ENCODE measurements at regions not wholly inside any gene's neighbourhood (a gene's known extent, or its start where the extent isn't known, plus 50 kb on each side); places are given as distances from the start of the nearest gene placed in this dataset.
"Not testable (repeated sequence)": the region's sequence is repeated elsewhere in the genome, so short reads cannot be mapped to it uniquely, and the experiment has no call there.

DNA sequence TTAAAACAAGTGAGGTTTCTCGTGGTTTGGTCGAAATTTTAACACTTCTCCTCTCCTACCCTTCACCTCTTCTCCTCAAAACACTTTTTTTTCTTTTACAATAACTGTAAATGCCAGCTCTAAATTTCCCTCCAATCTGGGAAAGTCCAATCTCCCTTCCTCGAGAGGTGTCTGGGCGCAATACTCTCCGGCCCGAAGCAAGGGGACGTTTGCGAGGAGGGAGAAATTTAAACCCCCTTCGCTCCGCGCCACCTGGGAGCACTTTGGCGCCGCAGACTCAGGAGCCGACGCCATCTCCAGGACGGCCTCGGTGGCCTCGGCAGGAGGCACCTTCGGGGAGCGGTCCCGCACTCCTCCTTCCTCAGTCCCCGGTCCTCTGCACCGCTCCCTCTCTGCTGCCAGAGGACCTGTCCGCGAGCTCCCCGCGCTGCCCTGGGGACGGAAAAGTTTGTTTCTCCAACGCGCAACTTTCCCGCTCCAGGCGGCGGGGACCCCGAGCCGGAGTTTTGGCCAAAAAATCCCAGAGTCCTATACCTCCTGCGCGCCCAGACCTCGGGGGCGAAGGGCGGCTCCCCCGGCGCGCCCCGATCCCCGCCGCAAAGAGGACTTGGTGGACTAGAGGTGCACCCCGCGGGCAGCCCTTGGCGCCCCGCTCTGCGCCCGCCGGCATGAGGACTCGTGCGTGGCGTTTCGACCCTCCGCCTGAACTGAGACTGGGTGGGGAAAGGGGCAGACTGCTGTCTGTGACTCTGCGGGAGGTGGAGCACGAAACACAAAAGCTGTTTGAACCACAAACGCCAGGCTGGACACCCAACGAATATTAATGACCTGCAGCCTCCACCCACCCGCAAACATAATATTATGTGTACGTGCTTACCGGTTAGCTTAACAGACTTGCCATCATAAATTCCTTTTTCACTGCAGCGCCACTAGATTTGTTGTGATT is 95.2 kb upstream of the HMGA2 start:
- peak; percentile 21 for DNase-seq (ENCODE audit: low read depth)

DNA sequence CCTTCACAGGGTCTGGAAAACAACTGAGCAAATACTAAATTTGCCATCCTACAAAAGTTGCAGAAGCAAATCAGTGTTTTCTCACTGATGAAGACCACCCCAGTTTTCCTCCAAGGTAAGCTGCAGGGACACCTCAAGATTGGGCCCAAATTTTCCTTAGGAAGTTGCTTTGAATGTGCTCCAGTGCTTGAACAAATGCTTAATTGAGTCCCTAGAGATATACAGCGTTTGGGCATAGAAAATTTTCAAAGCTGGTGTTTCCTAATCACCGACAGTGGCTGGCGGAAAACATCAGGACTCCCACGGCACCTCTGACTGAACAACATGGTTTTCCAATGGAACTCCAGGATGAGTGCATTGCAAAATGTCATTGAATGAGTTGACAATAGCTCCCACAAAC is 92.5 kb upstream of the HMGA2 start:
- no peak for DNase-seq (ENCODE audit: low read depth)

DNA sequence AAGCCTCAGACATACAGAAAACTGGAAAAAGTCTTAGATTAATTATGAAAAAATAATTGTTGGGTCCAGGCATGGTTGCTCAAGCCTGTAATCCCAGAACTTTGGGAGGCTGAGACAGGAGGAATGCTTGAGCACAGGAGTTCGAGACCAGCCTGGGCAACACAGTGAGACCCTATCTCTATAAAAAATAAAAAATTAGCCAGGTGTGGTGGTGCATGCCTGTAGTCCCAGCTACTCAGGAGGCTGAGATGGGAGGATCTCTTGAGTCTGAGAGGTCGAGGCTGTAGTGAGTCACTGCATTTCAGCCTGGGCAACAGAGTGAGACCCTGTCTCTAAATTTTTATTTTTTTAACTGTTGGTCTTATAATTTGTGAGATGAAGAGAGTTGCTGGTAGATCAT is 90.6 kb upstream of the HMGA2 start:
- DNase-seq (ENCODE audit: low read depth) = not testable (repeated sequence)

DNA sequence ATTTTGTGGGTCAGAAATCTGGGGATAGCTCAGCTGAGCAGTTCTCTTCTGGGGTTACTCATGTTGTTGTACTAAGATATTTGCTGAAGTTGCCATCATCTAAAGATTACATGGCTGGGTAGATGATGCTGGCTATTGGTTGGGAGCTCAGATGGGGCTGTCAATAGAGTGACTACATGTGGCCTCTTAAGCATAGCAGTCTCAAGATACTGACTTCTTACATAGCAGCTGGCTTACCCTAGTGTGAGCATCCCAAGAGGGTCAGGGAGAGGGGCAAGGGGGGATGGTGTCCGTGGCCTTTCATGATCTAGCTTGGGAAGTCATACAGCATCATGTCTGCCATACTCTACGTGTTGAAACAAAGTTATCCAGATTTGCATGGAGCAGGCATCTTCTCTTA is 90.1 kb upstream of the HMGA2 start:
- no peak for DNase-seq (ENCODE audit: low read depth)

DNA sequence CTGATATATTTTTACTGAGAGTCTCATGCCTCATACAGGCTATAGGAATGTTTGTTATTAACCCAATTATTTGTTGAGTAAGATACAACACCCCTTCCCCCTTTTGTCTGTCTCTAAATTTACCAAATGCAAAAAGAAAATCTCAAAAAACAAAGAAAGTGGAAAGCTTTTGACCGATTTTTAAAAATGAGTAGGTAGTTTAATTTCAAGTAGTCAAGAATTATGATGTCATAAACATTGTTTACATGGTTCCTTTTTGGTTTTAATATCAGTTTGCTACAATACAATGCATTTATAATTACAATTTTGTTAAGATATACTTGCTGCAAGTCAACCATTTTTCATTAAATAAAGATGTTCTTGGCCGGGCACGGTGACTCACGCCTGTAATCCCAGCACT is 84.7 kb upstream of the HMGA2 start:
- DNase-seq (ENCODE audit: low read depth) = no peak

DNA sequence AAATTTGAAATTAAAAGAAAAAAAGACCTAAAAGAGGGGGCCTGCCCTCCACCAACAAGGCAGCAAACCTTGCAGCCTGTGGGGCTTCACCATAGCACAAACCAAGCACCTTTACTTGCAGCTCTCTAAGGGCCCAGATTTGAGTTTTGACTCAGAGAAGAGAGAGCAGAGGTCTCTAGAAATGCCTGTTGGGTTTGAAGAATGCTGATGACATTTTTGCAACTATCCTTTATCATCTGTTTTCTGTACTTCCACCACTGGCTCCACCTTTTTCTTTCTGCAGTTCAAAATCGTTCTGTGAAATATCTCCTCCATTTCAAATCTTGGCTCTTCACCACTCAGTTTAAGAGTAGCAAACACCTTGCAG is 83.8 kb upstream of the HMGA2 start:
- no peak for DNase-seq (ENCODE audit: low read depth)

DNA sequence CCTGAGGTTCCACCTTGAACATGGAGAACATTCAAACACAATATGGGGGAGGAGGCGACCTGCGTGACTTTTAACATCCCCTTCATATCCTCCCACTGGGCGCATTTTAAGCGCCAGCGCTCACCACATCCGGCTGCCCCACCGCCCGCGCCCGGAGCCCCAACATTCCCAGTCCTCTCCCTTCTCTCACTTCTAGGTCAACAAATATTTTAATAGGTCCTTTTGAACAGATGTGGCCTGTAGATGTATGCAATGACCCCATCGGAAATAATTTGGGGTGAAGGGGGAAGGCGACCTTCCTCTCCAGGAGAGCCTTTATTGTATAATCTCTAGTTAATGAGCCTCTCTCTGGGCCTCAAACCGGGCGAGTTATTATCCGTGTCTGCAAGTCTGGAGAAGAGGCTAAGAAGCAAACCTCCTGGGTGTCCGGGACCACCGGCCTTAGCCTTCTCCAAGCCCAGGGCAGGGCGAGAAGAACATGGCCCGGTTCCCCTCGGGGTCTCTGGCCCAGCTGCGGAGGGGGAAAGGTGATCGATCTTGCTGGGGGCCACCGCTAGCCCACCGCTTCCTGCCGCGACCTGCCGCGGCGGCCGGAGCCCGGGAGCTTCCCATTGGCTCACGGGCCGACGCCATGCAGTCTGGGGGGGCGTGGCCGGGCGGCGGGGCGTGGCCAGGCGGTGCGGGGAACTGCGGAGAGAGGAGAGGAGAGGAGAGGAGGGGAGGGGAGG is 83.2 kb upstream of the HMGA2 start:
- peak; percentile 63 for DNase-seq (ENCODE audit: low read depth)

DNA sequence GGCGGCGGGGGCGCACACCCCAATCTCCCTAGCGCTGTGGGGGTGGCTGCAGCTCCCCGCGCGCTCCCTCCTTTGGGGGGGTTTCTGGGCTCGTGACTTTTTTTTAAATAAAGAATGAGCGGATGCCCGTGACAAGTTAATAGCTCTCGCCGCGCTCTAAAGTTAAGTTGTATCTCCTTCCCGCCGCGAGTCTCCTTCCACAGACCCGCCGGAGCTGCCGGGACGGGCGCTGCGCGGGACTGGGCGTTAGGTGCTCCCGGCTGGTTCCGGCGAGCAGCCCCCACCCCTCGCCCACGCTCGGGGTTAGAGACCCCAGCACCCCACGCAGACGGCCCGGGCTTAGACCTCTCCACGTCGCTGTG is 82.6 kb upstream of the HMGA2 start:
- DNase-seq (ENCODE audit: low read depth) = no peak

DNA sequence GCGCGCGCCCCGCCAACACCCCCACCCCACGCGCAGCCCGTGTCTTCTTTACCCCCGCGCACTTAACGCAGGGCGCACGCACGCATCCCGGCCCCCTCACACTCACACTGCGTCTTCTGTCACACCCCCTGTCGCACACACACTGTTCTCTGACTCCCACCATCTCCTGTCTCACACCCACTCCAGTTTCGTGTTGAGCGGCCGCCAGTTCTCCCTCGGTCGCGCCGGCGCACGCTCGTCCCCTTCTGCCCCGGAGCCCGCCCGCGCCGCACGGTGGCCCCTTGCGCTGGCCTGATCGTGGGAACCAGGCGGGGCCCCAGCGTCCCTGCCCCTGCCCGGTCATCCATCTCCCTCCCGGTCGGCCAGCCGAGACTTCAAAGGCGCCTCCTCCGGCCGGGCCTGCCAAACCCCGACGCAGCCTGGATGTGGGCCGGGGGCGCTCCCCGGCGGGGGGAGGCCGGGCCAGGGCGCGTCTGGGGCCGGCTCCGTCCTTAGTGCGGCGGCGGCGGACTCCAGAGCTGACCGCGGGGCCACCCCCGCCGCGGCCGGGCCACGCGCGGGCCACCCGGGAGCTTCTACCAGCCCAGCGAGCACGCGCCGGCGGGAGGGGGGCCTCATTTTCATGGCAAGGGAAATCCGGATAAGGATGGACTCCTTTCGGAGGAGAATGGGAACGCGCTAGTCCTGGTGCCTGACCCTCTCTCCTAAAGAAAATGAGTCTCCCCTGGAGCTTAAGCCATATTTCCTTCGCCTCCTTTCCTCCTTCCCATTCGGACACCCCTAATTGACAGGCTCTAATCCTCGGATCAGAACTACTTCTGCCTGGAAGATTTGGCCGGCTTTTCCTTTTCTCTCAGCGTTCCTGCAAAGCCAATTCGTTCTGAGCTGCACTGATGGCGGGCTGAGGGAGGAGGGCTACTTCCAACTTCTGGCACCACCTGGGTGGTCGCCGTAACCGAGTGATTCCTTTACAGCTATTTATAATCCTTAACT is 82.0 kb upstream of the HMGA2 start:
- no peak for DNase-seq (ENCODE audit: low read depth)

DNA sequence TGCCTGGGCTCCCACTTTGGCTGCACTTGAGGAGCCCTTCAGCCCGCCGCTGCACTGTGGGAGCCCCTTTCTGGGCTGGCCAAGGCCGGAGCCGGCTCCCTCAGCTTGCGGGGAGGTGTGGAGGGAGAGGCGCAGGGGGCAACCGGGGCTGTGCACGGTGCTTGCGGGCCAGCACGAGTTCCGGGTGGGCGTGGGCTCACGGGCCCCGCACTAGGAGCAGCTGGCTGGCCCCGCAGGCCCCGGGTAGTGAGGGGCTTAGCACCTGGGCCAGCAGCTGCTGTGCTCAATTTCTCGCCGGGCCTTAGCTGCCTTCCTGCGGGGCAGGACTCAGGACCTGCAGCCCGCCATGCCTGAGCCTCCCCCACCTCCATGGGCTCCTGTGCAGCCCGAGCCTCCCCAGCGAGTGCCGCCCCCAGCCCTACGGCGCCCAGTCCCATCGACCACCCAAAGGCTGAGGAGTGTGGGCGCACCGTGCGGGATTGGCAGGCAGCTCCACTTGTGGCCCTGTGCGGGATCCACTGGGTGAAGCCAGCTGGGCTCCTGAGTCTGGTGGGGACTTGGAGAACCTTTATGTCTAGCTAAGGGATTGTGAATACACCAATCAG is 79.9 kb upstream of the HMGA2 start:
- DNase-seq (ENCODE audit: low read depth) = not testable (repeated sequence)

DNA sequence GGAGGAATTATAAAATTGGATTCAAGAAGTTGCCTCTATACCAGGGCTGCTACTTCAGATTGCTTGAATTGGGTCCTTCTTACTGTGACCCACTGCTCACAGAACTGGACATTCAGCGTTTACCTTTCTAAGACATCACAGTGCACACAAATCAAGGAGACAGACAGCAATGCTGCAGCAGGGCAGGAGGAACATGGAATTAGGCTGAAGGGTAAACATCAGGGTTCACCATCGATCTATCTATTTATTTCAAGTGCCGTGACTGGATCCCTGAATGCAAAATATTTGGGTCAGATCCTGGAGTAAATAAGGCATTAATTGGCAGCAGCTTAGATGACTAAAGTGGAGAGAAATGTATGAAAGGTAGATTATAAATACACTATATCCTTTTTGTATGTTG is 76.9 kb upstream of the HMGA2 start:
- DNase-seq (ENCODE audit: low read depth) = no peak

DNA sequence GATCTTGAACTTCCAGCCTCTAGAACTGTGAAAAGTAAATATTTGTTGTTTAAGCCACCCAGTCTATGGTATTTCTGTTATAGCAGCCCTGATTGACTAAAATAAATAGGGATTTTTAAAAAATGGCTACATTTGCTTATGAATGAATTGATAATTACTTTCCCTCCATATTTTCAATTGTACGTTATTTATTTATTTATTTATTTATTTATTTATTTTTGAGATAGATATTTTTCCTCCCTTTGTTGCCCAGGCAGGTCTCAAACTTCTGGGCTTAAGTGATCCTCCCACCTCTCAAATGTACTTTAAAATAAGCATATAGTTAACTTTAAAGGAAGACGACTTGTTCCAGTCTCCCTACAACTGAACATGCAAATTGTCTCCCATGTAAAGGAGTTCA is 76.0 kb upstream of the HMGA2 start:
- DNase-seq (ENCODE audit: low read depth) = no peak

DNA sequence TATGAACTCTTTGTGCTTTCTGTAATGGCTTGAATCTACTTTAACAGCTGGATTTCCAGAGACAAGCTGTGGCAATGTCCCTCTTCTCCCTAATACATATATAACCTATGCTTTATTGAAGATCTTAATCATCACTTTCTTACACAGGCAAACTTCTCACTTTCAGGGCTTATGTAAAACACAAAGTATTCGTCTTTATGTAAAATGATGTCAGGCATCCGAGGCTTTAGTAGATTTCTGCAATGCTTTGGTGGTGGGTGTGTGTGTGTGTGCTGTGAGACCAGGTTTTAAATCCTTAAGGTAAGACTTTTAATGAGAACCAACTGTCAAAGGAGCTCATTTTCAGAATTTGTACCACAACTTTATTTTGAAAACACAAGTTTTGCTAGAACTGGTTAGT is 70.0 kb upstream of the HMGA2 start:
- DNase-seq (ENCODE audit: low read depth) = no peak

DNA sequence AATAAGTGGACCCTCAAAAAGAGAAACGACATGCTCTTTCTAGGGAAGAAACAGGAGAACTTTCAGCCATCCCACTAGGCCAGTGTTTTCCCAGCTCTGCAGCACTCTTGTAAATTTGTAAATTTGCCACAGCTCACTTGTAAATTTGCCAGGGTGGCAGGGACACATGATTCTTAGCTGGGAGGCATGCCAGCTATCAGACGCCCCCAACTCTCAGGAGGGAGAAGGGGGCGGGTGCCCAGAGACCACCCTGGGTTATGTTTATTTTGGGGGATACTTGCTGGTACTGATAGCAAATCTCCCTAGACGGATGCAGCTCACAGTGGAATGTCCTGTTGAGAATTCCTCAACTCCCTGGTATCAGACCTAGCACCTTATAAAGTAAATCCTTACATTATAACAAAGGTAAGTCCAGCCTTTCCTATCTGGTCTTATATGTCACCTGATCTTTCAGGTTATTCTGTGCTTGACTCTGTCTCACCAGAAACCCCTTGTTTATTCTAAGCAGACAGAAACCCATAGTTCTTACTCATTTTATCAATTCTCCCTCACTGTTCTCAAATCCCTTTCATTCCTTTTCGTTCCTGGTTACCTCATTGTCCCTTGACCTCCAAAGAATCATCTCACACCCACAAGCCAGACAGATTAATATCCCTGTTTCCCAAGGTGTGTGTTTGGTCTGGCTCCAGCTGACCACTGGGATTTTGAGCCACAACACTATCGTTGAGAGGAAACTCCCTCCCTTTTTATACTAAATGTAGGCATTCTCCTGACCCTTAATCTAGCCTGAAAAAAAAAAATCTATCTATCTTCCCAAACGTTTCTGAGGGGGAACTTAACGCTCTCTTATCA is 69.3 kb upstream of the HMGA2 start:
- no peak for DNase-seq (ENCODE audit: low read depth)

DNA sequence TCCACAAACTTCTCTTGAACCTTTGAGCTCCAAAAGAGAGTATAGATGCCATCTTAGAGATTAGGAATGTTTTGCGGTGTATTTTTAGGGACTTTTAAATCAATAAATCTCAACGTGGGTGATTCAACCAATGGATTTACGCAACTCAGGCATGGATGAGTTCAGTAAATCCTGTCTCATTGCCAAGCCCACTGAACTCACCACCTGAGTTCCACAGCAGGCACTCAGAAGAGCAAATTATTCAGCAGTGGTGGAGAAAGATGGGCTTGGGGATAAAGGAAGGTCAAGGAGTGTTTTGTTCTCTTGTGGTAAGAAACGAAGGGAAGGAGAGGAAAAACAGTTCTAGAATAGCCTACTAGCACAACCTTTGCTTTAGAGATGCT is 68.7 kb upstream of the HMGA2 start:
- DNase-seq (ENCODE audit: low read depth) = no peak

DNA sequence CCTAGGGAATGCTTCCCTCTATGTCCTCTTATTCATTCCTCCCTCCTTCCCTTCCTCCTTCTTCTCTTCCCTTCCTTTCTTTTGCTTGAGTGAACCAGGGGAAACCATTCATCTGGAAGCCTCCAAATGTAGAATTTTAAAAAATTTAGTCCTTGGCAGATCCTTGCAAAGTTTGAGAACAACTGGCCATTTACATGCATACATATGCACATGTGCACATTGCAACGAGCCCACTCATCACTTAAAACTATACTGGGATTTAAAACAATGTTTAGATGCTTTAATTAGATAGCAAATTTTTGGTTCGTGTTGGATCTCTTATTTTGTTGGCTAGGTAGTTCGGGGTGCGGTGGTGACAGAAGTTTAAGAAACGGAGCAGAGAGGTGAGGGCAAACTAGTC is 68.0 kb upstream of the HMGA2 start:
- DNase-seq (ENCODE audit: low read depth) = no peak

DNA sequence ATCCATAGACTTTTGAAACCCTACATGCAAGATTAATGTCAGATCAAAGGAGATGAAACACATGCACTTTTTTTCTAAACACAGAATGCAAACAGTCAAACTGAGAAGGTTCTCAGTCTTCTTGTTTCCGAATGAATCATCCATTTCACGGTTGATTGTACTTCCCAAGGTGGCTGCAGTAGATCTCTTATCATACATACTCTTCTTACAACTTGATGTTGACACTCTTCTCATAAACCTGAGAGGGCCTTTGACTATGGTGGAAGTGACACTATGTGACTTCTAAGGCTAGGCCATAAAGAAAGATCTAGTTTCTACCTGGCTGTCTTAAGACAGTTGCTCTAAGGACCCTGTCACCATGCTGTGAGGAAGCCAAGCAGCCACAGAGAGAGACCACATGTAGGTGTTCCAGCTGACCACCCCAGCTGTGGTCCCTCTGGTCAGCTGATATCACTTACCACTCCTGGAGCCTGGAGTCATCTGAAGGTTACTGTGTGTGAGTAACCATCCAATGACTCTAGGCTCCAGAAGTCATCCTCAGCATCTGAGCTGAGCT is 67.2 kb upstream of the HMGA2 start:
- peak; percentile 37 for DNase-seq (ENCODE audit: low read depth)

DNA sequence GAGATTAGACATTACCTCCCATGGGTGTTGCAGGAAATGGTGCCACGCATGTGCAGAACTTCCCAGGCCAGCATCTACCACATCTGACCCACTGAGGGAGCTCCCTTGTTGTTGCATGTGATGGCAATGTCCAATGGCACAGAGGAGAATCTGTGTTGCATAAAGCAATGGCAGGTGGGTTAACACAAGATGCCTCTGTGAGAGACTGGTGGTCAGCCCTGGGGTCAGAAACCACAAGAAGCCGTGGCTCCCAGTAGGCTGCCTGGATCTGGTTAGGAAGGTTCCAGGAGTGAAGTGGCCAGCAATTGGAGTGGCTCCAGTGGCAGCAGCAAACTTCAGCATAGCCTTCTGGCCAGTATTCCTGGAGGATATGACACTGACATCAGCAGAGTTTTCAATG is 65.9 kb upstream of the HMGA2 start:
- no peak for DNase-seq (ENCODE audit: low read depth)

DNA sequence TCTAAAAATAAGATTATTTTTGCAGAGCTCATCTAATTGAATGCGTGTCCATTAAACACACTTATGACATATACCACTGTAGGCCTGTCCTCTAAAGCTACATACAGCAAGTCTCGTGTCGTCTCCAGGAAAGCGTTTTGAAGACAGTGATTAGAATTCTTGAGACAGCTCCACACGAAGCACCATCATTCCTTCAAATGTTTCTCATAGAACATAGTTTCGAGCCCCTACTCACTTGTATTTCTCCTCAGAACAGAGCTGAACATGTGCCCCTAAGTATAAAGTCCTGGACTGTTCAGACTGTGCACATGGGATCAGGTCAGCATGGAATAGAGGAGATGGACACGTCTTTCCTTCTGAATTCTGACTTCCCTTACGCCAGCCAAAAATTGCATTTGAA is 64.5 kb upstream of the HMGA2 start:
- DNase-seq (ENCODE audit: low read depth) = no peak

DNA sequence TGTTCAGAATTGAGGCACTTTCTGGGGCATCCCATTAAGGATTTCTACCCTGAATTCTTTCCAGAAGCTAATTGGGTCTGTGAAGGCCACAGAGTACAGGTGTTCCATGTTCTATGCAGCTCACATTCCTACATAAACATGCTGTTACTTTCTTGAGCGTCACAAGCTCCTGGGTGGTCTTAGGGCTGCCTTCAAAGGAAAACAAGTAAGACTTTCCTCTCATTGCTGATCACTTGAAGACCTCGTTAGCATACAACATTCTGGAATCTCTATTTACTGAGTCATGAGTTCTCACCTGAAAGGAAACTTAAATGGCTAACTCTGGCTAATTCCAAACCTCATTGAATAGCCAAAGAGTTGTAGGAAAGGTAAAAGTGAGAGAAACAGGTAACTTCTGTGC is 63.0 kb upstream of the HMGA2 start:
- no peak for DNase-seq (ENCODE audit: low read depth)

Data from HT1080 (cell line).